ENCODE measurements at regions not wholly inside any gene's neighbourhood (a gene's known extent, or its start where the extent isn't known, plus 50 kb on each side); places are given as distances from the start of the nearest gene placed in this dataset.
"Not testable (repeated sequence)": the region's sequence is repeated elsewhere in the genome, so short reads cannot be mapped to it uniquely, and the experiment has no call there.

- no peak for DNase-seq (ENCODE audit: low spot score)
Observed at GRCh38 chr1:69082312-69082711, 485.4 kb upstream of the LRRC7 start.

- DNase-seq (ENCODE audit: low spot score) = no peak
Observed at GRCh38 chr1:69086148-69086547, 481.6 kb upstream of the LRRC7 start.

- DNase-seq (ENCODE audit: low spot score) = no peak
Observed at GRCh38 chr1:69088571-69088970, 479.2 kb upstream of the LRRC7 start.

- no peak for DNase-seq (ENCODE audit: low spot score)
Observed at GRCh38 chr1:69090170-69090569, 477.6 kb upstream of the LRRC7 start.

GRCh38 chr1:69090752-69091151, 477.0 kb upstream of the LRRC7 start:
- no peak for DNase-seq (ENCODE audit: low spot score)

GRCh38 chr1:69102058-69102457, 465.7 kb upstream of the LRRC7 start:
- DNase-seq (ENCODE audit: low spot score) = not testable (repeated sequence)

- no peak for DNase-seq (ENCODE audit: low spot score)
Observed at GRCh38 chr1:69103213-69103612, 464.5 kb upstream of the LRRC7 start.

GRCh38 chr1:69103705-69104385, 463.9 kb upstream of the LRRC7 start:
- no peak for DNase-seq (ENCODE audit: low spot score)

- DNase-seq (ENCODE audit: low spot score) = no peak
Observed at GRCh38 chr1:69104894-69105293, 462.8 kb upstream of the LRRC7 start.

- no peak for DNase-seq (ENCODE audit: low spot score)
Observed at GRCh38 chr1:69109277-69109676, 458.4 kb upstream of the LRRC7 start.

GRCh38 chr1:69110851-69111250, 456.9 kb upstream of the LRRC7 start:
- no peak for DNase-seq (ENCODE audit: low spot score)

GRCh38 chr1:69120126-69120741, 447.5 kb upstream of the LRRC7 start:
- not testable (repeated sequence) for DNase-seq (ENCODE audit: low spot score)

GRCh38 chr1:69120817-69121216, 446.9 kb upstream of the LRRC7 start:
- no peak for DNase-seq (ENCODE audit: low spot score)

- no peak for DNase-seq (ENCODE audit: low spot score)
Observed at GRCh38 chr1:69121723-69122122, 446.0 kb upstream of the LRRC7 start.

GRCh38 chr1:69122373-69122772, 445.3 kb upstream of the LRRC7 start:
- no peak for DNase-seq (ENCODE audit: low spot score)

GRCh38 chr1:69123486-69123885, 444.2 kb upstream of the LRRC7 start:
- no peak for DNase-seq (ENCODE audit: low spot score)

- no peak for DNase-seq (ENCODE audit: low spot score)
Observed at GRCh38 chr1:69126796-69127195, 440.9 kb upstream of the LRRC7 start.

- no peak for DNase-seq (ENCODE audit: low spot score)
Observed at GRCh38 chr1:69128204-69128603, 439.5 kb upstream of the LRRC7 start.

- DNase-seq (ENCODE audit: low spot score) = no peak
Observed at GRCh38 chr1:69129538-69129937, 438.2 kb upstream of the LRRC7 start.

GRCh38 chr1:69138172-69138571, 429.6 kb upstream of the LRRC7 start:
- DNase-seq (ENCODE audit: low spot score) = no peak

- DNase-seq (ENCODE audit: low spot score) = no peak
Observed at GRCh38 chr1:69139007-69139406, 428.7 kb upstream of the LRRC7 start.

- DNase-seq (ENCODE audit: low spot score) = no peak
Observed at GRCh38 chr1:69146303-69146702, 421.4 kb upstream of the LRRC7 start.

- DNase-seq (ENCODE audit: low spot score) = no peak
Observed at GRCh38 chr1:69148731-69149130, 419.0 kb upstream of the LRRC7 start.
